HEK293 (cell line): ENCODE measurements at regions not wholly inside any gene's neighbourhood (a gene's known extent, or its start where the extent isn't known, plus 50 kb on each side); places are given as distances from the start of the nearest gene placed in this dataset.

ENCODE experiments used
- CTCF ChIA-PET: fragments of 350-600 bp; formaldehyde crosslinking; extraction: SDS; loops from one replicate; lab custom pipeline; 2021; ENCODE audit warnings: antibody characterized with exemption; lab: Yijun Ruan, JAX
- POLR2A ChIA-PET: fragments of 300-600 bp; formaldehyde crosslinking; extraction: SDS; loops from one replicate; lab custom pipeline; 2020; ENCODE audit warnings: antibody characterized with exemption, inconsistent platforms; lab: Yijun Ruan, JAX
- H3K27ac ChIP-seq: fragments of 200-500 bp; sonication (Bioruptor generic); 2 replicates; pipeline ENCODE4 v1.5.1; 2014; ENCODE audit warnings: low read depth, low read length, control low read depth, inconsistent platforms; ENCODE audit errors: extremely low read depth
- H3K36me3 ChIP-seq, 2 experiments: fragments of 200-500 bp in 1 of 2; sonication (Bioruptor generic) in 1 of 2; 1 replicate in 1 of 2; 2 replicates in 1 of 2; pipeline ENCODE4 v1.5.1; 2014 to 2017; ENCODE audit warnings: inconsistent platforms in 2 of 2, low read length in 2 of 2; ENCODE audit not compliant: control insufficient read depth in 2 of 2, insufficient read depth in 1 of 2
- H3K4me1 ChIP-seq: fragments of 200-500 bp; sonication (Bioruptor generic); 2 replicates; pipeline ENCODE4 v1.5.1; 2014; ENCODE audit warnings: mild to moderate bottlenecking, low read length, inconsistent platforms; ENCODE audit not compliant: control insufficient read depth, insufficient read depth
- H3K4me3 ChIP-seq: 2 replicates; pipeline ENCODE4 v1.5.1; 2011; ENCODE audit warnings: low read depth, mild to moderate bottlenecking, control low read depth, low read length, moderate library complexity
- H3K9me3 ChIP-seq: fragments of 200-500 bp; sonication (Bioruptor generic); 2 replicates; pipeline ENCODE4 v1.5.1; 2014; ENCODE audit warnings: low read depth, low read length, inconsistent platforms; ENCODE audit not compliant: control insufficient read depth, insufficient read depth
- FEZF1 ChIP-seq: fragments of 450-650 bp; formaldehyde crosslinking; IDR thresholded peaks from 2 replicates; pipeline ENCODE4 v1.5.1; 2016; ENCODE audit warnings: missing biosample characterization, missing genetic modification characterization
- KLF10 ChIP-seq: fragments of 450-650 bp; IDR thresholded peaks from 2 replicates; pipeline ENCODE4 v1.5.1; 2018; ENCODE audit warnings: missing biosample characterization, mild to moderate bottlenecking, missing genetic modification characterization
- KLF8 ChIP-seq: fragments of 450-650 bp; formaldehyde crosslinking; IDR thresholded peaks from 2 replicates; pipeline ENCODE4 v1.5.1; 2016; ENCODE audit warnings: missing biosample characterization, missing genetic modification characterization
- MEIS1 ChIP-seq: sonication (generic); formaldehyde crosslinking; IDR thresholded peaks from 2 replicates; pipeline ENCODE4 v1.8.1; 2022; ENCODE audit warnings: missing genetic modification reagents, mild to moderate bottlenecking, borderline replicate concordance
- MYNN ChIP-seq: fragments of 450-650 bp; formaldehyde crosslinking; IDR thresholded peaks from 2 replicates; pipeline ENCODE4 v1.5.1; 2016; ENCODE audit warnings: missing biosample characterization, missing genetic modification characterization, borderline replicate concordance
- PRDM10 ChIP-seq: fragments of 450-650 bp; formaldehyde crosslinking; IDR thresholded peaks from 2 replicates; pipeline ENCODE4 v1.5.1; 2016; ENCODE audit warnings: missing biosample characterization, missing genetic modification characterization
- SP3 ChIP-seq: fragments of 450-650 bp; formaldehyde crosslinking; IDR thresholded peaks from 2 replicates; pipeline ENCODE4 v1.5.1; 2016; ENCODE audit warnings: missing biosample characterization, missing genetic modification characterization
- WT1 ChIP-seq: fragments of 450-650 bp; formaldehyde crosslinking; IDR thresholded peaks from 2 replicates; pipeline ENCODE4 v1.5.1; 2016; ENCODE audit warnings: missing biosample characterization, missing genetic modification characterization
- ZBTB20 ChIP-seq: fragments of 450-650 bp; formaldehyde crosslinking; IDR thresholded peaks from 2 replicates; pipeline ENCODE4 v1.5.1; 2016; ENCODE audit warnings: missing biosample characterization, missing genetic modification characterization
- ZBTB48 ChIP-seq: fragments of 450-650 bp; formaldehyde crosslinking; IDR thresholded peaks from 2 replicates; pipeline ENCODE4 v1.5.1; 2016; ENCODE audit warnings: missing biosample characterization, missing genetic modification characterization
- ZFP37 ChIP-seq: fragments of 450-650 bp; formaldehyde crosslinking; IDR thresholded peaks from 2 replicates; pipeline ENCODE4 v1.5.1; 2016; ENCODE audit warnings: missing biosample characterization, missing genetic modification characterization
- ZNF10 ChIP-seq: fragments of 450-650 bp; formaldehyde crosslinking; IDR thresholded peaks from 2 replicates; pipeline ENCODE4 v1.5.1; 2017; ENCODE audit warnings: missing biosample characterization, missing genetic modification characterization
- ZNF121 ChIP-seq: fragments of 450-650 bp; formaldehyde crosslinking; IDR thresholded peaks from 2 replicates; pipeline ENCODE4 v1.5.1; 2016; ENCODE audit warnings: missing biosample characterization, missing genetic modification characterization
- ZNF132 ChIP-seq: fragments of 450-650 bp; formaldehyde crosslinking; IDR thresholded peaks from 2 replicates; pipeline ENCODE4 v1.5.1; 2017; ENCODE audit warnings: missing biosample characterization, missing genetic modification characterization, borderline replicate concordance
- ZNF138 ChIP-seq: fragments of 450-650 bp; formaldehyde crosslinking; IDR thresholded peaks from 2 replicates; pipeline ENCODE4 v1.5.1; 2016; ENCODE audit warnings: missing biosample characterization, missing genetic modification characterization, borderline replicate concordance
- ZNF157 ChIP-seq: fragments of 450-650 bp; formaldehyde crosslinking; IDR thresholded peaks from 2 replicates; pipeline ENCODE4 v1.5.1; 2016; ENCODE audit warnings: missing biosample characterization, missing genetic modification characterization
- ZNF184 ChIP-seq: fragments of 450-650 bp; IDR thresholded peaks from 2 replicates; pipeline ENCODE4 v1.5.1; 2018; ENCODE audit warnings: missing biosample characterization, mild to moderate bottlenecking, missing genetic modification characterization
- ZNF398 ChIP-seq: fragments of 450-650 bp; formaldehyde crosslinking; IDR thresholded peaks from 2 replicates; pipeline ENCODE4 v1.5.1; 2017; ENCODE audit warnings: missing biosample characterization, missing genetic modification characterization
- ZNF560 ChIP-seq: fragments of 450-650 bp; formaldehyde crosslinking; IDR thresholded peaks from 2 replicates; pipeline ENCODE4 v1.5.1; 2017; ENCODE audit warnings: missing biosample characterization, missing genetic modification characterization, borderline replicate concordance
- ZNF561 ChIP-seq: fragments of 450-650 bp; IDR thresholded peaks from 2 replicates; pipeline ENCODE4 v1.5.1; 2018; ENCODE audit warnings: missing biosample characterization, missing genetic modification characterization, borderline replicate concordance
- ZNF600 ChIP-seq: fragments of 450-650 bp; formaldehyde crosslinking; IDR thresholded peaks from 2 replicates; pipeline ENCODE4 v1.5.1; 2016; ENCODE audit warnings: missing biosample characterization, missing genetic modification characterization
- ZNF610 ChIP-seq: fragments of 450-650 bp; formaldehyde crosslinking; IDR thresholded peaks from 2 replicates; pipeline ENCODE4 v1.5.1; 2016; ENCODE audit warnings: missing biosample characterization, missing genetic modification characterization, borderline replicate concordance
- ZNF768 ChIP-seq: fragments of 450-650 bp; formaldehyde crosslinking; IDR thresholded peaks from 2 replicates; pipeline ENCODE4 v1.5.1; 2018; ENCODE audit warnings: missing biosample characterization, mild to moderate bottlenecking, missing genetic modification characterization
- ZNF791 ChIP-seq: fragments of 450-650 bp; formaldehyde crosslinking; IDR thresholded peaks from 2 replicates; pipeline ENCODE4 v1.5.1; 2016; ENCODE audit warnings: missing biosample characterization, missing genetic modification characterization
- ZSCAN18 ChIP-seq: fragments of 450-650 bp; formaldehyde crosslinking; IDR thresholded peaks from 2 replicates; pipeline ENCODE4 v1.5.1; 2016; ENCODE audit warnings: missing biosample characterization, missing genetic modification characterization
- ZSCAN4 ChIP-seq: fragments of 450-650 bp; formaldehyde crosslinking; IDR thresholded peaks from 2 replicates; pipeline ENCODE4 v1.5.1; 2017; ENCODE audit warnings: missing biosample characterization, missing genetic modification characterization

- TF ChIP-seq ZNF560 (tag by site-specific recombination) (no peak), ZNF157 (tag by site-specific recombination) (no peak), ZSCAN4 (tag by site-specific recombination) (no peak), ZNF600 (tag by site-specific recombination) (peak; percentile 66), ZNF398 (tag by site-specific recombination) (no peak), PRDM10 (tag by site-specific recombination) (peak; percentile 34; the same call in 1 of the 2 replicates), ZBTB20 (no peak), ZNF132 (tag by site-specific recombination) (no peak), ZNF10 (tag by site-specific recombination) (no peak)
Measured at GRCh38 chr10:78457804-78458482, 424.3 kb downstream of the RPS24 start (continued).

GRCh38 chr10:78458983-78459638 is 425.4 kb downstream of the RPS24 start:
- CTCF ChIA-PET = interaction anchor here (0.6 kb wide), 3 partner anchors 48 to 482 kb away, joined by 3 read pairs; no protein-coding TSS in a partner anchor
- no peaks in the 10 kb centered on the region for H3K9me3 ChIP-seq
- POLR2A ChIA-PET = interaction anchor here (0.7 to 1.3 kb wide), 2 partner anchors 82 to 199 kb away, joined by 3 read pairs; no protein-coding TSS in a partner anchor
- no peak overlapping the region for H3K27ac ChIP-seq
- no peak overlapping the region for H3K4me3 ChIP-seq
- no peaks in the 10 kb centered on the region for H3K36me3 ChIP-seq
- H3K4me1 ChIP-seq = peaks cover 15% of the 10 kb centered on the region
- TF ChIP-seq ZNF121 (tag by site-specific recombination) = no peak
- no peak for TF ChIP-seq MEIS1 (CRISPR knock-in tag)
- no peak for TF ChIP-seq ZNF610 (tag by site-specific recombination)
- TF ChIP-seq KLF10 (tag by site-specific recombination) = peak; percentile 38; the same call in 1 of the 2 replicates
- peak; percentile 87 for TF ChIP-seq WT1
- 0 out of 2 replicates have a peak, but pooled peaks have one; percentile 8 for TF ChIP-seq ZNF768 (tag by site-specific recombination)
- peak; percentile 35 for TF ChIP-seq FEZF1 (tag by site-specific recombination)
- no peak for TF ChIP-seq ZFP37 (tag by site-specific recombination)
- TF ChIP-seq MYNN (tag by site-specific recombination) = no peak
- no peak for TF ChIP-seq ZSCAN18 (tag by site-specific recombination)
- TF ChIP-seq ZNF184 (tag by site-specific recombination) = peak; percentile 86; the same call in 1 of the 2 replicates
- TF ChIP-seq KLF8 (tag by site-specific recombination) = peak; percentile 63
- TF ChIP-seq ZNF561 (tag by site-specific recombination) = no peak
- no peak for TF ChIP-seq ZNF138 (tag by site-specific recombination)
- no peak for TF ChIP-seq ZNF791 (tag by site-specific recombination)
- TF ChIP-seq SP3 = 0 out of 2 replicates have a peak, but pooled peaks have one; percentile 24
- TF ChIP-seq ZBTB48 = no peak
